ENCODE measurements at regions not wholly inside any gene's neighbourhood (a gene's known extent, or its start where the extent isn't known, plus 50 kb on each side); places are given as distances from the start of the nearest gene placed in this dataset.

DNA sequence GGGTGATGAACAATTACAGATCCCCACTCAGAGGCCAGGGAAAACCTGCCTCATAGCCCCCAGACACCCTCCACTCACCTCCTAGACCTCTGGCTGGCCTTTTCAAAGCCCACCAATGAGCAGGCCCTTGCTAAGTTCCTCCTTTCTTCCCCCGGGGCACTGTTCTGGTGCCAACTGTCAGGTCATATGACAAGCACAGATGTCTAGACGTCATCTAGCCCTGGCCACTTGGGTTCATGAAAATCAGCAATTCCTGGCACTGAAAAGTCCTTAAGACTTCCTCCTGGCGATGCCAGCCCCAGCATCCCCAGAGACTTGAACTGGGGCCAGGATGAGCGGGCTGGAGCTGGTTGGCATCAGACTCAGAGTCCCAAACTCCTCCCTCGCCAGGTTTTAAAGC lies 115.6 kb upstream of the NALF2 start:
- Histone ChIP-seq H3K9me3 (ENCODE audit: low read length) (no peaks in the 10 kb centered on the region), H3K4me2 (ENCODE audit: low read depth, low read length) (no peak overlapping the region), H3K9ac (ENCODE audit: insufficient read depth, low read depth, low read length) (no peak overlapping the region), H3K27me3 (ENCODE audit: control insufficient read depth in 1 of 2, insufficient read depth in 2 of 2, low read length in 2 of 2) (no peaks in the 10 kb centered on the region; a peak in 1 of 5 replicates), H3K4me1 (ENCODE audit: insufficient read depth, low read length) (no peaks in the 10 kb centered on the region), H3K27ac (ENCODE audit: extremely low read length, insufficient read depth, low read length) (no peak overlapping the region), H2AFZ (ENCODE audit: low read length) (no peak overlapping the region), H4K20me1 (ENCODE audit: insufficient read depth, low read length) (no peaks in the 10 kb centered on the region), H3K79me2 (ENCODE audit: insufficient read depth, low read length) (no peaks in the 10 kb centered on the region), H3K4me3 (replicated peaks in 1 of 3; ENCODE audit: insufficient read depth in 1 of 3, low read depth in 2 of 3, low read length in 3 of 3) (no peak overlapping the region), H3K36me3 (replicated peaks in 1 of 2; ENCODE audit: control insufficient read depth in 1 of 2, insufficient read depth in 2 of 2, low read length in 2 of 2) (no peaks in the 10 kb centered on the region)
- no peak for FAIRE-seq
- WGBS (ENCODE audit: low lambda C conversion rate), result no CpG with 5 or more reads among the region's 5 CpGs
- no peak for DNase-seq (ENCODE audit: low spot score)
- ATAC-seq, result no peak
- intact Hi-C loops (cut with micrococcal nuclease; ENCODE audit: unreplicated experiment), result no loop called here
- in situ Hi-C loops (cut with HindIII; ENCODE audit: extremely low pct_ligation_motif_present, low pct_unique_long_range_greater_than_20kb), result loop anchor here (10.0 kb wide), 1 partner anchor 564 kb away; the partner anchor contains the start of gene EFNB1
- CTCF ChIA-PET (ENCODE audit: low intra/inter-chr PET ratio, low total read pairs), result no interaction called here
- no TSS peak for BruUV-seq (replicated peaks)
- POLR2A ChIA-PET, result no interaction called here
- TF ChIP-seq BRCA1 (CRISPR knock-in tag; IDR thresholded peaks at IDR 0.05) (no peak), KLF12 (CRISPR knock-in tag; IDR thresholded peaks at IDR 0.05; ENCODE audit: borderline replicate concordance) (no peak), ZNF205 (CRISPR knock-in tag; IDR thresholded peaks at IDR 0.05) (no peak), ZNF484 (CRISPR knock-in tag; IDR thresholded peaks at IDR 0.05; ENCODE audit: borderline replicate concordance, low read depth) (no peak), NFE2L1 (CRISPR knock-in tag; IDR thresholded peaks at IDR 0.05; ENCODE audit: borderline replicate concordance) (no peak), ZSCAN30 (CRISPR knock-in tag; IDR thresholded peaks at IDR 0.05) (no peak), SIX1 (CRISPR knock-in tag; IDR thresholded peaks at IDR 0.05; ENCODE audit: borderline replicate concordance) (no peak), ZNF816 (CRISPR knock-in tag; IDR thresholded peaks at IDR 0.05; ENCODE audit: borderline replicate concordance) (no peak), XBP1 (CRISPR knock-in tag; IDR thresholded peaks at IDR 0.05) (no peak)

Data from HepG2 (cell line).